Lung (tissue), 11 donors: ENCODE measurements at regions not wholly inside any gene's neighbourhood (a gene's known extent, or its start where the extent isn't known, plus 50 kb on each side); places are given as distances from the start of the nearest gene placed in this dataset.

Experiments used
- ATAC-seq: fragments of 200-7000 bp; cut with Tn5 transposase; one replicate; pipeline ENCODE4 v1.9.1; 2020; ENCODE audit warnings: moderate number of reproducible peaks; ENCODE audit not compliant: insufficient read depth, low FRiP score
- DNase-seq, 3 donors: peaks; one replicate each; pipeline ENCODE4 v3.0.0-alpha.2; 2013 to 2017
- H3K27ac ChIP-seq, 2 donors: one replicate each; pipeline ENCODE4 v1.5.1; 2013; ENCODE audit warnings: mild to moderate bottlenecking in 2 of 2, moderate library complexity in 2 of 2, control low read depth in 1 of 2, inconsistent platforms in 1 of 2, low read depth in 1 of 2, low read length in 1 of 2
- H3K27me3 ChIP-seq, 3 donors: one replicate each; pipeline ENCODE4 v1.5.1; 2013; ENCODE audit warnings: low read length in 2 of 3; ENCODE audit not compliant: control insufficient read depth in 3 of 3, insufficient read depth in 3 of 3
- H3K36me3 ChIP-seq, 4 donors: one replicate each; pipeline ENCODE4 v1.5.1; 2013; ENCODE audit warnings: low read length in 4 of 4, mild to moderate bottlenecking in 1 of 4, moderate library complexity in 1 of 4; ENCODE audit not compliant: control insufficient read depth in 4 of 4, insufficient read depth in 4 of 4
- H3K4me1 ChIP-seq, 5 donors: one replicate each; pipeline ENCODE4 v1.5.1; 2013; ENCODE audit warnings: low read length in 5 of 5, mild to moderate bottlenecking in 2 of 5, moderate library complexity in 1 of 5; ENCODE audit not compliant: control insufficient read depth in 5 of 5, insufficient read depth in 5 of 5
- H3K4me3 ChIP-seq: one replicate; pipeline ENCODE4 v1.5.1; 2013; ENCODE audit warnings: mild to moderate bottlenecking, control low read depth, moderate library complexity
- H3K9ac ChIP-seq, 2 donors: one replicate each; pipeline ENCODE4 v1.5.1; 2013; ENCODE audit warnings: low read length in 2 of 2, control low read depth in 1 of 2; ENCODE audit not compliant: insufficient read depth in 1 of 2
- H3K9me3 ChIP-seq, 4 donors: one replicate each; pipeline ENCODE4 v1.5.1; 2013; ENCODE audit warnings: low read length in 3 of 4, mild to moderate bottlenecking in 1 of 4, moderate library complexity in 1 of 4; ENCODE audit not compliant: control insufficient read depth in 4 of 4, insufficient read depth in 3 of 4
- CTCF ChIP-seq: IDR thresholded peaks from 2 replicates; pipeline ENCODE4 v1.5.1; 2012; ENCODE audit warnings: mild to moderate bottlenecking; ENCODE audit errors: control extremely low read depth, extremely low read depth
- WGBS, 2 donors: extraction: QIAGEN DNeasy Blood & Tissue Kit; methylation state at CpG; one replicate each; pipeline ENCODE4 v1.1.7; 2013; 5-methylcytosine and 5-hydroxymethylcytosine counted together
- donor health status: control.
- donor health status: control.
- donor health status: Bipolar disorder and iron deficiency.
- donor health status: healthy.
- donor health status: DM: yes; HTN: yes; CAD: no.

GRCh38 chr6:164928057-164928727 lies 381.2 kb downstream of the C6orf118 start:
- Histone ChIP-seq H3K36me3 (no peaks in the 10 kb centered on the region), H3K9me3 (no peaks in the 10 kb centered on the region), H3K4me3 (no peak overlapping the region), H3K4me1 (no peaks in the 10 kb centered on the region), H3K27ac (no peak overlapping the region), H3K27me3 (no peaks in the 10 kb centered on the region), H3K9ac (no peak overlapping the region)
- no peak for DNase-seq
- no peak for ATAC-seq
- TF ChIP-seq CTCF = no peak
- 81 to 86% methylated on average over 17 of the region's 17 CpGs for WGBS, 2 donors

GRCh38 chr6:164927288-164928056 lies 381.9 kb downstream of the C6orf118 start:
- 19% methylated on average over 17 of the region's 17 CpGs for WGBS, 2 donors
- H3K36me3 ChIP-seq = no peaks in the 10 kb centered on the region
- no peak overlapping the region for H3K4me3 ChIP-seq
- ATAC-seq (peak; percentile 91), DNase-seq (peak; percentile 58 to 74 (median 72))
- H3K4me1 ChIP-seq = no peaks in the 10 kb centered on the region
- no peaks in the 10 kb centered on the region for H3K9me3 ChIP-seq
- peak; percentile 82 for TF ChIP-seq CTCF
- H3K27me3 ChIP-seq = no peaks in the 10 kb centered on the region
- no peak overlapping the region for H3K27ac ChIP-seq
- H3K9ac ChIP-seq = no peak overlapping the region

GRCh38 chr6:164926686-164927085 lies 382.7 kb downstream of the C6orf118 start:
- DNase-seq (peak in 1 of 3 donors; percentile 5), ATAC-seq (no peak)
- H3K9ac ChIP-seq = no peak overlapping the region
- no peaks in the 10 kb centered on the region for H3K27me3 ChIP-seq
- 70 to 77% methylated on average over 2 of the region's 2 CpGs for WGBS, 2 donors
- no peaks in the 10 kb centered on the region for H3K9me3 ChIP-seq
- no peak for TF ChIP-seq CTCF
- no peak overlapping the region for H3K4me3 ChIP-seq
- no peaks in the 10 kb centered on the region for H3K4me1 ChIP-seq
- no peak overlapping the region for H3K27ac ChIP-seq
- no peaks in the 10 kb centered on the region for H3K36me3 ChIP-seq
